A673 (cell line): ENCODE measurements at regions not wholly inside any gene's neighbourhood (a gene's known extent, or its start where the extent isn't known, plus 50 kb on each side); places are given as distances from the start of the nearest gene placed in this dataset.
"Not testable (repeated sequence)": the region's sequence is repeated elsewhere in the genome, so short reads cannot be mapped to it uniquely, and the experiment has no call there.

Experiments
- BruUV-seq: library from RNA; stranded (reverse); fragments of 400-500 nt; replicated peaks from 2 replicates; lab custom pipeline; 2021; lab: Mats Ljungman, UMichigan
- CTCF ChIA-PET: fragments of 300-600 bp; sonication (Branson Sonifier 250); formaldehyde crosslinking; loops from one replicate; lab custom pipeline; 2022; ENCODE audit warnings: antibody characterized with exemption; lab: Charles Lee
- POLR2A ChIA-PET: fragments of 300-600 bp; sonication (Branson Sonifier 250); formaldehyde crosslinking; loops from one replicate; lab custom pipeline; 2022; ENCODE audit warnings: antibody characterized with exemption; ENCODE audit not compliant: low non-redundant PET; lab: Charles Lee
- DNase-seq: peaks from one replicate; pipeline ENCODE4 v3.0.0-alpha.2; 2015; ENCODE audit warnings: low spot score
- H3K27ac ChIP-seq: fragments of 200-600 bp; sonication (generic); 2 replicates; pipeline ENCODE4 v1.5.1; 2016; ENCODE audit warnings: mixed run types, low read depth, mild to moderate bottlenecking, mixed read lengths, antibody characterized with exemption, low read length; ENCODE audit not compliant: poor library complexity, severe bottlenecking
- H3K27me3 ChIP-seq: fragments of 200-600 bp; sonication (generic); replicated peaks from 2 replicates; pipeline ENCODE4 v1.6.1; 2017; ENCODE audit warnings: mixed run types, low read depth, mild to moderate bottlenecking, mixed read lengths, antibody characterized with exemption, low read length; ENCODE audit not compliant: insufficient read depth, poor library complexity
- H3K36me3 ChIP-seq: fragments of 200-600 bp; sonication (generic); 2 replicates; pipeline ENCODE4 v1.6.1; 2016; ENCODE audit warnings: mixed run types, mild to moderate bottlenecking, mixed read lengths, antibody characterized with exemption, low read length; ENCODE audit not compliant: insufficient read depth, poor library complexity, severe bottlenecking
- H3K4me1 ChIP-seq: fragments of 200-600 bp; sonication (generic); 2 replicates; pipeline ENCODE4 v1.6.1; 2017; ENCODE audit warnings: mixed run types, mild to moderate bottlenecking, mixed read lengths, antibody characterized with exemption, low read length; ENCODE audit not compliant: insufficient read depth, poor library complexity, severe bottlenecking
- H3K4me3 ChIP-seq: fragments of 200-600 bp; sonication (generic); 2 replicates; pipeline ENCODE4 v1.5.1; 2016; ENCODE audit warnings: low read depth, mixed run types, mild to moderate bottlenecking, mixed read lengths, low read length; ENCODE audit not compliant: poor library complexity, severe bottlenecking
- H3K9me3 ChIP-seq: fragments of 200-600 bp; sonication (generic); 2 replicates; pipeline ENCODE4 v1.6.1; 2016; ENCODE audit warnings: mixed run types, low read depth, mild to moderate bottlenecking, mixed read lengths, antibody characterized with exemption, low read length; ENCODE audit not compliant: poor library complexity, severe bottlenecking
- EZH2 ChIP-seq: fragments of 200-600 bp; sonication (generic); IDR thresholded peaks from 2 replicates; pipeline ENCODE4 v1.6.1; 2017; ENCODE audit warnings: borderline replicate concordance, low read depth, mild to moderate bottlenecking, mixed read lengths, antibody characterized with exemption, low read length; ENCODE audit not compliant: poor library complexity, severe bottlenecking
- intact Hi-C: fragments of 100-400 bp; cut with micrococcal nuclease; formaldehyde crosslinking; loops from one replicate; pipeline ENCODE4 v1.10.0; 2022; ENCODE audit not compliant: unreplicated experiment
- TF ChIP-seq, protein P1 (sequence below): fragments of 300-800, 200-600 bp; sonication (generic); conservative IDR thresholded peaks from 2 replicates; pipeline ENCODE4 v1.5.1; 2017; ENCODE audit warnings: low read depth, mild to moderate bottlenecking, antibody characterized with exemption, low read length, moderate library complexity, mixed read lengths

DNA sequence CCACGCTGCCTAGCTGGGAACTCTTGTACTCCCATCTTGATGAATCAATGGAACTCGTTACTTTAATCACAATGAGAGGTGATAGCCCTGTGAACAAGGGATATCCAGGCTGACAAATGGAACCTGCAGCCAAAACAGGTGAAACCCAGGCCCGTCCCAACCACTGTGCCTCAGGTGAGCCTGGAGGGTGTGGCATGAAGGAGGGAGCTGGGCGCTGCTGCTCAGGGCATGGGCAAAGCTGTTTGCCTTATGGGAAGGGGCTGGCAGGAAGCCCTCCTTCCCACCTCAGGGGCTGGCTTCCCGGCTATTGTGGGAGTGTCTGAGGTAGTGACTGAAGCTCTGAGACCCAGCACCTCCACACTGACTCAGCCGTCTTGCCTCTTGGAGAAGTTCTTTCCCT is 209.4 kb upstream of the ATP6AP2 start:
- Histone ChIP-seq H3K4me1 (no peaks in the 10 kb centered on the region), H3K9me3 (no peaks in the 10 kb centered on the region), H3K27me3 (no peaks in the 10 kb centered on the region), H3K36me3 (no peaks in the 10 kb centered on the region), H3K27ac (no peak overlapping the region), H3K4me3 (no peak overlapping the region)
- no peak for DNase-seq
- TF ChIP-seq EZH2, result no peak
- TF ChIP-seq, protein P1, sequence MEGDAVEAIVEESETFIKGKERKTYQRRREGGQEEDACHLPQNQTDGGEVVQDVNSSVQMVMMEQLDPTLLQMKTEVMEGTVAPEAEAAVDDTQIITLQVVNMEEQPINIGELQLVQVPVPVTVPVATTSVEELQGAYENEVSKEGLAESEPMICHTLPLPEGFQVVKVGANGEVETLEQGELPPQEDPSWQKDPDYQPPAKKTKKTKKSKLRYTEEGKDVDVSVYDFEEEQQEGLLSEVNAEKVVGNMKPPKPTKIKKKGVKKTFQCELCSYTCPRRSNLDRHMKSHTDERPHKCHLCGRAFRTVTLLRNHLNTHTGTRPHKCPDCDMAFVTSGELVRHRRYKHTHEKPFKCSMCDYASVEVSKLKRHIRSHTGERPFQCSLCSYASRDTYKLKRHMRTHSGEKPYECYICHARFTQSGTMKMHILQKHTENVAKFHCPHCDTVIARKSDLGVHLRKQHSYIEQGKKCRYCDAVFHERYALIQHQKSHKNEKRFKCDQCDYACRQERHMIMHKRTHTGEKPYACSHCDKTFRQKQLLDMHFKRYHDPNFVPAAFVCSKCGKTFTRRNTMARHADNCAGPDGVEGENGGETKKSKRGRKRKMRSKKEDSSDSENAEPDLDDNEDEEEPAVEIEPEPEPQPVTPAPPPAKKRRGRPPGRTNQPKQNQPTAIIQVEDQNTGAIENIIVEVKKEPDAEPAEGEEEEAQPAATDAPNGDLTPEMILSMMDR, result no peak
- BruUV-seq, result no TSS peak
- CTCF ChIA-PET, result no interaction called here
- intact Hi-C loops, result no loop called here
- POLR2A ChIA-PET, result no interaction called here

DNA sequence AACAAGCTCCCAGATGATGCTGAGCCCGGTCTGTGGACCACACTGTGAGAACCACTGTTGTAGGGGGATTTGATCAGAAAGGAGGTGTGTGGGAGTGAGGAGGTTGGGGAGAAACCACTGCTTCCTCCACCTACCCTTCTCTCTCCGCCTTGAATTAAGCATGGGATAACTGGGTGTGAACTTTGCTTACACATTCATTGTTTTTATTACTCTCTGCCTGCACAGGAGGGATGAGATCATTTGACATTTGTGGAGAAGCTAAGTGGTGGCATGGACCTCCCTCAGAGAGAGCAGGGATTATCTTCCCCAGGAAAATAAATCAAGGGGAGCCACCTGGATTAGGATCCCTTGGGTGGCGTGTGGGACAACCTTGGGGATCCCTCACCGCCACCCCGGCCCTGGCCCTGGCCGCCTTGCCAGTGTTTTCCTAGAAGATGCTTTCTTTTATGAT is 212.1 kb upstream of the ATP6AP2 start:
- H3K27me3 ChIP-seq, result no peaks in the 10 kb centered on the region
- BruUV-seq, result no TSS peak
- intact Hi-C loops, result no loop called here
- DNase-seq, result no peak
- peaks cover 5% of the 10 kb centered on the region for H3K9me3 ChIP-seq
- H3K4me1 ChIP-seq, result no peaks in the 10 kb centered on the region
- ChIA-PET CTCF (no interaction called here), POLR2A (no interaction called here)
- H3K27ac ChIP-seq, result no peak overlapping the region
- no peaks in the 10 kb centered on the region for H3K36me3 ChIP-seq
- no peak overlapping the region for H3K4me3 ChIP-seq
- TF ChIP-seq EZH2, result no peak
- TF ChIP-seq, protein P1, result no peak

DNA sequence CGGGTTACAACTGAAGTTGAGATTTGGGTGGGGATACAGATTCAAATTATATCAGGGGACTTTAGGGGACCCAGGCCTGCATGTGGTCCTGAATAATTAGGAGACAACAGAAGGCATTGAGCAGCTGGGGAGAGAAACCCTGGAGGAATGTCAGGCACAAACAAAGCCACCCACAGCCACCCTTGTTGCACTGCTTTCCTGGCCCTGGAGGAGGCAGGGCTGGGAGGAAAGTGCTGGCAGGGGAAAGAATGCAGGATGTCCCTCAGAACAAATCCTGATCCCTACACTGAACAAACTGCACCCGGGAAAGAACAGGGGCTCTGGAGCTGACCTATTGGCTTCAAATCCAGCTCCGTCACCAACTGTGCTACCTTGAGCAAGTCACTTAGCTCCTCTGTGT is 214.1 kb upstream of the ATP6AP2 start:
- no TSS peak for BruUV-seq
- no peak for DNase-seq
- POLR2A ChIA-PET, result no interaction called here

DNA sequence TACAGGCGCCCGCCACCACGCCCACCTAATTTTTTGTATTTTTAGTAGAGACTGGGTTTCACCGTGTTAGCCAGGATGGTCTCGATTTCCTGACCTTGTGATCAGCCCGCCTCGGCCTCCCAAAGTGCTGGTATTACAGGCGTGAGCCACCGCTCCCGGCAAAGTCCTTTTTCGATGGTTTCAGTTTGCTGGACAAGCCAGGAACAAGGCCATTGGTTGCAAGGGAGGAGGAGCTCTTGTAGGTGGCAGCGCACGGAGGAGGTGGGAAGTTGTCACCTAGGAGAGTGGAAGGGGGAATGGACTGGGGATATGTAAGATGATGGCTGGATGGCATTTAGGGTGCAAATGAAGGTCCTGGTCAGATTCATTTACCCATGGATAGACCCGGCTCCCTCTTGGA is 218.5 kb upstream of the ATP6AP2 start:
- H3K4me3 ChIP-seq, CTCF ChIA-PET, H3K27me3 ChIP-seq, H3K9me3 ChIP-seq, DNase-seq, BruUV-seq, POLR2A ChIA-PET, H3K27ac ChIP-seq, intact Hi-C loops, H3K36me3 ChIP-seq, H3K4me1 ChIP-seq: not testable (repeated sequence)

More for the DNA sequence above, 214.1 kb upstream of the ATP6AP2 start:
- Histone ChIP-seq H3K9me3 (peaks cover 5% of the 10 kb centered on the region), H3K27ac (no peak overlapping the region), H3K4me1 (no peaks in the 10 kb centered on the region), H3K4me3 (no peak overlapping the region), H3K27me3 (no peaks in the 10 kb centered on the region), H3K36me3 (no peaks in the 10 kb centered on the region)
- TF ChIP-seq, protein P1, result no peak
- TF ChIP-seq EZH2, result no peak
- intact Hi-C loops, result no loop called here
- CTCF ChIA-PET, result no interaction called here
